Breast epithelium (tissue), 3 donors: ENCODE measurements at regions not wholly inside any gene's neighbourhood (a gene's known extent, or its start where the extent isn't known, plus 50 kb on each side); places are given as distances from the start of the nearest gene placed in this dataset.

ENCODE experiments used
- CTCF ChIP-seq, 3 donors: fragments of 450-650 bp; IDR thresholded peaks; one replicate each; pipeline ENCODE4 v1.5.1; 2016 to 2017; ENCODE audit warnings: antibody characterized with exemption in 3 of 3, mild to moderate bottlenecking in 3 of 3, moderate library complexity in 3 of 3
- POLR2AphosphoS5 ChIP-seq, 3 donors: sonication (generic); formaldehyde crosslinking; IDR thresholded peaks; one replicate each; pipeline ENCODE4 v1.6.1; 2017; ENCODE audit warnings: antibody characterized with exemption in 3 of 3

- TF ChIP-seq POLR2AphosphoS5 (IDR thresholded peaks at IDR 0.05) (no peak), CTCF (IDR thresholded peaks at IDR 0.05) (no peak)
Measured at GRCh38 chr1:48084826-48085225, 87.6 kb upstream of the TRABD2B start.
